GM21381 (cell line): ENCODE measurements at regions not wholly inside any gene's neighbourhood (a gene's known extent, or its start where the extent isn't known, plus 50 kb on each side); places are given as distances from the start of the nearest gene placed in this dataset.
"Not testable (repeated sequence)": the region's sequence is repeated elsewhere in the genome, so short reads cannot be mapped to it uniquely, and the experiment has no call there.

Experiments
- ATAC-seq: cut with Tn5 transposase; IDR thresholded peaks from one replicate; pipeline ENCODE4 v1.9.1; 2021; ENCODE audit warnings: mild to moderate bottlenecking, moderate library complexity; ENCODE audit not compliant: unreplicated experiment

DNA sequence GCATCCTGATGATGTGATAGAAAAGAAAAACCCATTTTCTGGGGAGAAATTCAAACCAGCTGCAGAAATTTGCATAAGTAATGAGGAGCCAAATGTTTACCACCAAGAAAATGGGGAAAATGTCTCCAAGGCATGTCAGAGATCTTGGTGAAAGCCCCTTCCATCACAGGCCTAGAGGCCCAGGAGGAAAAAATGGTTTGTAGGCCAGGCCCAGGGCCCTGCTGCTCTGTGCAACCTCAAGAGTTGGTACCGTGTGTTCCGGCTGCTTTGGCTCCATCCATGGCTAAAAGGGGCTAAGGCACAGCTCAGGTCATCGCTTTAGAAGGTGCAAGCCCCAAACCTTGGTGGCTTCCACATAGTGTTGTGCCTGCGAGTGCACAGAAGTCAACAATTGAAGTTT lies 543.1 kb downstream of the ZNF608 start:
- no peak for ATAC-seq

- no peak for ATAC-seq
These were observed 546.1 kb downstream of the ZNF608 start for GRCh38 chr5:124200381-124200780.

DNA sequence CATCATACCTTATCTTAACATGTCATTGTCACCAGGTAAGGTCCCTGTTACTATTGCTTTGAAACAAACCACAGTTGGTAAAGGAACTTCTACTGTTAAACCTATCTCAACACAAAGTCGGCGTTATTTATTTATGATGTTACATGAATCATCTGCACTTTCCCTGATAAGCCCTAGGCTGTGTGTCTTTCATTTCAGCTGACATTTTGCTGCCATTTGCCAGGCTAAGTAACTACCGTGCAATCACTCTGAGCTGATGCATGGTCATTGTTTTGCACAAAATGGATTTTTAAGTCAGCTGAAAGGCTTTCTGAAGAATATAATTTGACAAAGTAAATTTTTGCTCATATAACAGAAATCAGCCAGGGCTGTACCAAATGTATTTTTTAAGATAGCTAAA lies 546.5 kb downstream of the ZNF608 start:
- ATAC-seq: no peak

DNA sequence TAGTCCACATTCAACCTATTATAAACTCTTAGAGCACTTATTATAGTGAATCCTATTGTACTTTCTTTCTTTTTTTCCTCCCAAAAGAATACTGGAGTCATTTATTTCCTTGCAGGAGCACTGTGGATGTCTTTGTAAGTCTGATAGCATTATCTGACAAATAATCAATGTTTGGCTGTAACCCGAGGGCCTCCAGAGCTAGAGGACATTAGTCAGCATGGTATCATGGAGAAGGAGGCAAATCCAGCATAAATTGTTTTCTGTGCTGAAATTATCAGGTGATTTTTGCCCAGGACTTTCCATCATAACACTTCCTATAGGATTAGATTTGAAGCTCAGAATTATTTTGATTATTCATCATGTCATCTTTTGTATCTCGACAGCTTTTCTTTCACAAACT lies 551.0 kb downstream of the ZNF608 start:
- no peak for ATAC-seq

DNA sequence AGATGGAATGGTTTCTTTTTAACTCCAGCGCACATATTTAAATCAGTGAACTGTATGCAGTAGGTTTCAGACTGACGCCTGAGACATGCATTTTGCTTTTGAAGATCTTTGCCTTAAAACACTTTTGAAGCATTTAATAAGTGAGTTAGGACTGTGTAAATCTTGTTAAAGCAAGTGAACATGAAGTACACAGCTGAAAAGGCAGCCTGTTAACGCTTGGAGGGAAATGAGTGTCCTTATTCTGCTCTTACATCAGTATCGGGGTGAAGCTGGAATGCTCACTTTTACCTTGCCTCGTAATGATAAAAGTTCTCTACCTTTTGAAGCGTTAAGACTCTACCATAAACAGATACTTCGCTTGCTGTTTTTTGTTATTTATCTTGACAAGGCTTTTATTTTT lies 552.2 kb downstream of the ZNF608 start:
- ATAC-seq: no peak

GRCh38 chr5:124193371-124193789 lies 553.1 kb downstream of the ZNF608 start:
- ATAC-seq: no peak

GRCh38 chr5:124192716-124193115 lies 553.7 kb downstream of the ZNF608 start:
- no peak for ATAC-seq

- ATAC-seq: no peak
These were observed 560.7 kb downstream of the ZNF608 start for GRCh38 chr5:124185716-124186115.

- no peak for ATAC-seq
These were observed 564.3 kb downstream of the ZNF608 start for GRCh38 chr5:124182133-124182532.

- no peak for ATAC-seq
These were observed 565.5 kb downstream of the ZNF608 start for GRCh38 chr5:124180875-124181461.

DNA sequence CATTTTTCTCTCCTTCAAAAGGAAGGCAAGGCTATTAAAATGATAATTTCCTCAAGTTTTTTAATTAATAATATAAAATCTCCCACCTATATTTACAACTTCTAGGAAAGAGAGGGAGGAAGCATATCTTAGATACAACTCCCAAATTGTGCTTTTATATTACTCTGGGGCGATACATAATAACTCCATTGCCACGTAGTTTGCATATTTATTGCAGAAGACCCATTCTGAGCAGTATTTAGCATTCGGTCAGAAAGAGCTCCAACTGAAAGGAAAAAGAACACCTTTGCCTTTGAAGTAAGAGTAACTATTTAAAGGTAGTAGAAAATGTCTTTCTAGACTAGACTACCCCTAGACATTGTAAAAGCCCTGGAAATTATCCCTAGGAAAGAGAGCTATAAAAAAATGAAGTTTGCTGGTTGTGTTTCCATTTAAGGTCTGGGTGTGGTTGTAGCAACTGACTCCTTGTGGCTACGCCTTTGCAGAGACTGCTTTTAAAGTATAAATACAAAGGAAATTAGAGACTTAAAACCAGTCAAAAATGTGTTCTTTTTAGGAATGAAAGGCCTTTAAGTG lies 566.1 kb downstream of the ZNF608 start:
- ATAC-seq: no peak

- ATAC-seq: no peak
These were observed 566.6 kb downstream of the ZNF608 start for GRCh38 chr5:124179819-124180218.

GRCh38 chr5:124178050-124178449 lies 568.4 kb downstream of the ZNF608 start:
- no peak for ATAC-seq

GRCh38 chr5:124176692-124177091 lies 569.7 kb downstream of the ZNF608 start:
- ATAC-seq: no peak

DNA sequence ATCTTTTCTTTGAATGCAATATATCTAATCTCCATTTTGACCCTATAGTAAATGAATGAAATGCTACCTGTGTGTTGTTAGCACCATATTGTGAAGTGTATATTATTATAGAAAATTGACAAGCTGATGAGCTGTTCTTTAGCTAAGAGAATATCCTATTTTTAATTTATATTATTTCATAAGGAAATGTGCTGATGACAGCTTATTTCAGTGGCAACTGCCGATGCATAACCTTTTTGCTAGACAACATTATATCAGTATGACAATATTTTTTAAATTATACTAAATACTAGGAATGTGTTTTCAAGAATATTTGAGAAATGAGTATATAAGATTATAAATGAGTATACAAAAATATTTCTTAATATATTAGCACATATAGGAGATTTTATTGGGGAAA lies 573.1 kb downstream of the ZNF608 start:
- no peak for ATAC-seq

DNA sequence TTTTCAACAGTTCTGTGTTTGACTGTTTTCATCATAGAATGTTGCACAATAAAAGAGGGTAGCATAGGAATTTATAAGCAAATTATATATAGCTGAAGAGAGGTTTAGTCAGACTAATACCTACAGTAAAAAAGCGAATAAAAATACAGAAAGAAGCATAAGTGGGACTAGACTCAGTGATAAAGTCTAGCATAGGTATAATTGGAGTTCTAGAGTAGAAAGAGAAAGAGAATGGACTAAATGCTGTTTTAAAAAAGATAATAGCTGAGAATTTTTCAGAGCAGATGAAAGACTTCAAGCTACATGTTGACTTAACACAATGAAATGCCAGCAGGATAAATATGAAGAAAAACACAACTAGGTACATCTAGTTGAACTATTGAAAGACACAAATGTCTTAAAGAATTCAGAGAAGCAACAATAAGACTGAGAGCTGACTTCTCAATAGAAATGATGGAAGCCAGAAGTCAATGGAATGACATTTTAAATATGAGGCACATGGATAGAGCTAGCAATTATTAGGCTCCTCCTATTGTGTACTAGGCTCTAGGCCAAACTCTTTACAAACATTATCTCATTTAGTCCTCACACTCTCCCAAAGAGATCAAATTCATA lies 573.9 kb downstream of the ZNF608 start:
- no peak for ATAC-seq

GRCh38 chr5:124168093-124168492 lies 578.3 kb downstream of the ZNF608 start:
- not testable (repeated sequence) for ATAC-seq

DNA sequence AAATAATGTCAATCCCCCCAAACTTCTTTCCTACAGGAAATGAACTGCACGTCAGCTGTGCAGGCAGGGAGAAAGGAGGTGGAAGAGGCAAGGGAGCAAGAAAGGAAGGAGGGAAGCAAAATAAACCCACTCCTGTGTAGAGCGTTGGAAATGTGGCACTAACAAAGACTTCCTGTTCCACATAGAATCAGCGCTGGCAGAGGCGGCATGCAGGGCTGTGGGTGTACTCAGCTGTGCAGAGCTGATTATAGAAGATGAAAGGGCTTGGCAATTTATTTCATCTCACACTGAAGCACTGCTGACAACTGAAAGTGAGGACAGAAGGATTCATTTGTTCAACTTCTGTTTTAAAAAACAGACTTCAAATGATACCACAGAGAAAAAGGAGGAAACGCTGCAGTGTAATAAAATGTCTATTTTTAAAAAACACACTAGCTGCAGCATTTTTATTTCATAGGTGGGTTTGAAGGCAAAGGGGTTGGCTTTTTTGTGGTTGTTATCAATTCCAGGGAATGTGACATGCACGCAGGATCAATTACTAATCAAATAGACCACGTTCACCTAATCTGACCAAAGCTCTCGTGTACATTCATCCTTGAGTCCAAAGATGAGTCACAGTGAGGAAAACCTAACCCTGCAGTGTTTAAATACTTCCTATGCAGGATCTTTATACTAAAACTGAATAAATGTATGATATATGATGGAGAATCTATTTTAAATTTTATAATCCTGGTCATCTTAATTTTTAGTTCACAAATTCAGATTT lies 583.5 kb downstream of the ZNF608 start:
- ATAC-seq: no peak

GRCh38 chr5:124161266-124161665 lies 585.2 kb downstream of the ZNF608 start:
- no peak for ATAC-seq

GRCh38 chr5:124160265-124160664 lies 586.2 kb downstream of the ZNF608 start:
- ATAC-seq: no peak

DNA sequence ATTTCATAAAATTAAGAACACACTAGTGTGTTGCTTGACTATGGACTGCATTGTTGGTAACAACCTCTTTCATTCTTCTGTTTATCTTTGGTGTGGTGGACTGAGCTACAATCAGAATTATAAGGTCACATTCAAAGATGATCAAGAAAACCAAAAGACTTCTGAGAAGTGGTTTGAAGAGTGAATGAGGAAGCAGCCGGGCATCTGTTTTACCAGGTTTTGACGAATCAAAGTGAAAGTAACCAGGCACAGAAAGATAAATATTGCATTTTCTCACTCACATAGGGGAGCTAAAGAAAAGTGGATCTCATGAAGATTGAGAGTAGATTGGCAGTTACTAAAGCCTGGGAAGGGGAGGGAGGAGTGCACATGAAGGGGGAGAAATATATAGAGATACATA lies 589.1 kb downstream of the ZNF608 start:
- ATAC-seq: no peak

GRCh38 chr5:124156415-124156996 lies 589.9 kb downstream of the ZNF608 start:
- ATAC-seq: no peak
